H1 (cell line): ENCODE measurements at regions not wholly inside any gene's neighbourhood (a gene's known extent, or its start where the extent isn't known, plus 50 kb on each side); places are given as distances from the start of the nearest gene placed in this dataset.

Source experiments
- CTCF ChIA-PET: fragments of 300-600 bp; sonication (Branson Sonifier 250); formaldehyde crosslinking; loops from one replicate; lab custom pipeline; 2021; ENCODE audit not compliant: partially characterized antibody; lab: Charles Lee
- POLR2A ChIA-PET: fragments of 300-600 bp; sonication (Branson Sonifier 250); formaldehyde crosslinking; loops from one replicate; lab custom pipeline; 2021; ENCODE audit warnings: inconsistent platforms; ENCODE audit not compliant: partially characterized antibody; lab: Charles Lee
- DNase-seq, 2 experiments: peaks; one replicate each; pipeline versions ENCODE4 v3.0.0 to v3.0.0-alpha.2; 2010 to 2022; ENCODE audit warnings: low spot score in 2 of 2, low read depth in 1 of 2, mixed read lengths in 1 of 2
- FAIRE-seq: peaks from 2 replicates; lab custom pipeline; 2011; peaks lifted over from hg19 to GRCh38; lab: Jason Lieb, UNC
- H2AFZ ChIP-seq: 2 replicates; pipeline ENCODE4 v1.8.1; 2012; ENCODE audit warnings: low read length, inconsistent platforms
- H2AK5ac ChIP-seq: 2 replicates; pipeline ENCODE4 v1.6.1; 2013; ENCODE audit warnings: low read depth, low read length
- H2BK120ac ChIP-seq: replicated peaks from 2 replicates; pipeline ENCODE3; 2013; ENCODE audit warnings: low read depth, low read length, inconsistent platforms
- H2BK12ac ChIP-seq: 2 replicates; pipeline ENCODE4 v1.6.1; 2013; ENCODE audit warnings: low read depth, low read length
- H2BK15ac ChIP-seq: 2 replicates; pipeline ENCODE4 v1.6.1; 2013; ENCODE audit warnings: low read length
- H2BK20ac ChIP-seq: 2 replicates; pipeline ENCODE4 v1.6.1; 2013; ENCODE audit warnings: low read length
- H2BK5ac ChIP-seq: 2 replicates; pipeline ENCODE4 v1.6.1; 2013; ENCODE audit warnings: low read depth, low read length
- H3K14ac ChIP-seq: 2 replicates; pipeline ENCODE4 v1.6.1; 2013; ENCODE audit warnings: inconsistent platforms; ENCODE audit not compliant: insufficient read length
- H3K18ac ChIP-seq: 2 replicates; pipeline ENCODE4 v1.6.1; 2013; ENCODE audit warnings: low read length; ENCODE audit errors: extremely low read depth
- H3K23ac ChIP-seq: 2 replicates; pipeline ENCODE4 v1.6.1; 2013; ENCODE audit warnings: inconsistent platforms; ENCODE audit not compliant: insufficient read length
- H3K23me2 ChIP-seq: 2 replicates; pipeline ENCODE4 v1.6.1; 2013; ENCODE audit warnings: low read depth, low read length
- H3K27ac ChIP-seq: 2 replicates; pipeline ENCODE4 v1.6.1; 2011; ENCODE audit warnings: low read depth, low read length, inconsistent platforms
- H3K27me3 ChIP-seq, 4 experiments: replicated peaks in 1 of 4; 1 replicate in 1 of 4; 2 replicates in 3 of 4; pipeline versions ENCODE4 v1.6.1 to v1.8.1; 2011 to 2013; ENCODE audit warnings: low read length in 3 of 4, mild to moderate bottlenecking in 3 of 4, inconsistent platforms in 2 of 4, mixed read lengths in 2 of 4, moderate library complexity in 1 of 4; ENCODE audit not compliant: control insufficient read depth in 3 of 4, insufficient read depth in 3 of 4; ENCODE audit errors: extremely low read depth in 1 of 4
- H3K36me3 ChIP-seq, 4 experiments: 2 replicates each; pipeline versions ENCODE4 v1.6.1 to v1.8.1; 2011 to 2013; ENCODE audit warnings: mild to moderate bottlenecking in 4 of 4, low read length in 3 of 4, moderate library complexity in 2 of 4, control low read depth in 1 of 4, inconsistent platforms in 1 of 4; ENCODE audit not compliant: insufficient read depth in 4 of 4, control insufficient read depth in 2 of 4
- H3K4ac ChIP-seq: replicated peaks from 2 replicates; pipeline ENCODE3; 2013; ENCODE audit warnings: low read length, low read depth, mixed read lengths, inconsistent platforms; ENCODE audit not compliant: insufficient read length
- H3K4me1 ChIP-seq, 4 experiments: replicated peaks in 1 of 4; 1 replicate in 1 of 4; 2 replicates in 3 of 4; pipeline versions ENCODE4 v1.6.1 to v1.8.1; 2011 to 2013; ENCODE audit warnings: low read length in 3 of 4, inconsistent platforms in 2 of 4, mixed read lengths in 1 of 4; ENCODE audit not compliant: insufficient read depth in 4 of 4, control insufficient read depth in 3 of 4
- H3K4me2 ChIP-seq, 2 experiments: 2 replicates each; pipeline versions ENCODE4 v1.6.1 to v1.8.1; 2011 to 2013; ENCODE audit warnings: low read depth in 2 of 2, low read length in 2 of 2, control low read depth in 1 of 2, inconsistent platforms in 1 of 2, mild to moderate bottlenecking in 1 of 2; ENCODE audit not compliant: insufficient read depth in 1 of 2
- H3K4me3 ChIP-seq, 4 experiments: fragments of 200-600, 300-600 bp in 1 of 4; sonication (generic), shearing (Covaris generic), sonication (Bioruptor Twin) in 1 of 4; 2 replicates each; pipeline versions ENCODE4 v1.5.1 to v1.8.1; 2011 to 2016; ENCODE audit warnings: low read length in 4 of 4, low read depth in 3 of 4, control low read depth in 2 of 4, inconsistent platforms in 2 of 4, mild to moderate bottlenecking in 2 of 4, mixed read lengths in 1 of 4, moderate library complexity in 1 of 4; ENCODE audit not compliant: insufficient read depth in 2 of 4; ENCODE audit errors: extremely low read depth in 1 of 4
- H3K56ac ChIP-seq: replicated peaks from 2 replicates; pipeline ENCODE3; 2013; ENCODE audit warnings: low read depth, mild to moderate bottlenecking, mixed read lengths, low read length, inconsistent platforms; ENCODE audit not compliant: insufficient read length
- H3K79me1 ChIP-seq: 2 replicates; pipeline ENCODE4 v1.6.1; 2013; ENCODE audit warnings: low read depth, low read length, control low read depth
- H3K79me2 ChIP-seq, 2 experiments: 2 replicates each; pipeline versions ENCODE4 v1.6.1 to v1.8.1; 2012 to 2013; ENCODE audit warnings: low read length in 2 of 2, mild to moderate bottlenecking in 2 of 2, inconsistent platforms in 1 of 2; ENCODE audit not compliant: insufficient read depth in 2 of 2, control insufficient read depth in 1 of 2
- H3K9ac ChIP-seq, 4 experiments: replicated peaks in 1 of 4; 1 replicate in 1 of 4; 2 replicates in 3 of 4; pipeline versions ENCODE4 v1.6.1 to v1.8.1; 2011 to 2013; ENCODE audit warnings: low read depth in 3 of 4, low read length in 3 of 4, control low read depth in 2 of 4, mild to moderate bottlenecking in 2 of 4, moderate library complexity in 2 of 4, inconsistent platforms in 1 of 4; ENCODE audit errors: extremely low read depth in 1 of 4
- H3K9me3 ChIP-seq, 2 experiments: 2 replicates each; pipeline versions ENCODE4 v1.6.1 to v1.8.1; 2012 to 2013; ENCODE audit warnings: mild to moderate bottlenecking in 2 of 2, moderate library complexity in 2 of 2, control low read depth in 1 of 2, inconsistent platforms in 1 of 2, low read depth in 1 of 2, low read length in 1 of 2, mixed read lengths in 1 of 2; ENCODE audit not compliant: insufficient read depth in 2 of 2
- H4K20me1 ChIP-seq, 2 experiments: replicated peaks in 1 of 2; 2 replicates each; pipeline versions ENCODE3 to v1.8.1; 2011 to 2013; ENCODE audit warnings: inconsistent platforms in 2 of 2, low read length in 2 of 2, mild to moderate bottlenecking in 1 of 2; ENCODE audit not compliant: insufficient read depth in 2 of 2, control insufficient read depth in 1 of 2
- H4K5ac ChIP-seq: 2 replicates; pipeline ENCODE4 v1.6.1; 2013; ENCODE audit warnings: low read length, low read depth, mixed read lengths, inconsistent platforms; ENCODE audit not compliant: insufficient read length
- H4K8ac ChIP-seq: 2 replicates; pipeline ENCODE4 v1.8.0; 2013; ENCODE audit warnings: mild to moderate bottlenecking, moderate library complexity, low read length, inconsistent platforms; ENCODE audit not compliant: insufficient read depth; ENCODE audit errors: extremely low read depth
- H4K91ac ChIP-seq: replicated peaks from 2 replicates; pipeline ENCODE3; 2013; ENCODE audit warnings: low read length, mixed read lengths, inconsistent platforms; ENCODE audit not compliant: insufficient read length
- CBX8 ChIP-seq: fragments of 300-800, 300-1000 bp; sonication (generic); IDR thresholded peaks from 2 replicates; pipeline ENCODE4 v1.7.1; 2016; ENCODE audit warnings: low read depth, low read length, borderline replicate concordance
- EGR1 ChIP-seq: IDR thresholded peaks from 2 replicates; pipeline ENCODE4 v1.6.1; 2011; ENCODE audit warnings: low read depth, low read length, borderline replicate concordance
- EZH2 ChIP-seq: fragments of 200-600 bp; sonication (generic); IDR thresholded peaks from 2 replicates; pipeline ENCODE4 v1.7.1; 2012; ENCODE audit warnings: low read depth, mild to moderate bottlenecking, moderate library complexity, low read length, inconsistent platforms; ENCODE audit not compliant: severe bottlenecking
- JUND ChIP-seq: IDR thresholded peaks from 2 replicates; pipeline ENCODE4 v1.6.1; 2011; ENCODE audit warnings: mild to moderate bottlenecking, improper control_type of control experiment, low read length
- KDM4A ChIP-seq: IDR thresholded peaks from one replicate; pipeline ENCODE4 v1.7.1; 2012; ENCODE audit warnings: low read depth, mild to moderate bottlenecking, moderate library complexity, low read length, inconsistent platforms; ENCODE audit not compliant: severe bottlenecking
- KDM5A ChIP-seq: fragments of 200-600 bp; IDR thresholded peaks from 2 replicates; pipeline ENCODE4 v1.7.1; 2012; ENCODE audit warnings: mild to moderate bottlenecking, low read length, inconsistent platforms, mixed read lengths
- POLR2A ChIP-seq, 2 experiments: IDR thresholded peaks; 1 replicate in 1 of 2; 2 replicates in 1 of 2; pipeline ENCODE4 v1.6.1; 2011; ENCODE audit warnings: low read depth in 2 of 2, low read length in 2 of 2, mild to moderate bottlenecking in 2 of 2; ENCODE audit errors: control extremely low read depth in 1 of 2
- RBBP5 ChIP-seq: IDR thresholded peaks from 2 replicates; pipeline ENCODE4 v1.7.1; 2012; ENCODE audit warnings: low read depth, mild to moderate bottlenecking, inconsistent platforms, low read length, moderate library complexity, borderline replicate concordance
- SAP30 ChIP-seq: fragments of 300-600 bp; sonication (generic); IDR thresholded peaks from 2 replicates; pipeline ENCODE4 v1.7.1; 2012; ENCODE audit warnings: low read length, moderate library complexity, mild to moderate bottlenecking, inconsistent platforms; ENCODE audit not compliant: insufficient read depth, insufficient replicate concordance
- SIX5 ChIP-seq: IDR thresholded peaks from 2 replicates; pipeline ENCODE4 v1.6.1; 2011; ENCODE audit warnings: mild to moderate bottlenecking, low read depth, low read length
- SP4 ChIP-seq: IDR thresholded peaks from 2 replicates; pipeline ENCODE4 v1.6.1; 2012; ENCODE audit warnings: low read length, inconsistent platforms
- TCF12 ChIP-seq: IDR thresholded peaks from 2 replicates; pipeline ENCODE4 v1.6.1; 2011; ENCODE audit warnings: low read depth, mild to moderate bottlenecking, low read length
- WGBS, 2 experiments: shearing (Covaris generic) in 1 of 2; methylation state at CpG; one replicate each; pipeline versions ENCODE4 v1.1.6 to v1.1.7; 2013 to 2015; ENCODE audit warnings: low lambda C conversion rate in 2 of 2, mixed read lengths in 2 of 2, inconsistent platforms in 1 of 2, low coverage in 1 of 2, missing lambda C conversion rate in 1 of 2; ENCODE audit not compliant: insufficient replicate concordance in 2 of 2, insufficient coverage in 1 of 2, insufficient read length in 1 of 2; ENCODE audit errors: extremely low coverage in 1 of 2, missing lambda C conversion rate in 1 of 2; 5-methylcytosine and 5-hydroxymethylcytosine counted together
- TF ChIP-seq, protein P1 (sequence below): IDR thresholded peaks from 2 replicates; pipeline ENCODE4 v1.6.1; 2012; ENCODE audit warnings: inconsistent platforms

DNA sequence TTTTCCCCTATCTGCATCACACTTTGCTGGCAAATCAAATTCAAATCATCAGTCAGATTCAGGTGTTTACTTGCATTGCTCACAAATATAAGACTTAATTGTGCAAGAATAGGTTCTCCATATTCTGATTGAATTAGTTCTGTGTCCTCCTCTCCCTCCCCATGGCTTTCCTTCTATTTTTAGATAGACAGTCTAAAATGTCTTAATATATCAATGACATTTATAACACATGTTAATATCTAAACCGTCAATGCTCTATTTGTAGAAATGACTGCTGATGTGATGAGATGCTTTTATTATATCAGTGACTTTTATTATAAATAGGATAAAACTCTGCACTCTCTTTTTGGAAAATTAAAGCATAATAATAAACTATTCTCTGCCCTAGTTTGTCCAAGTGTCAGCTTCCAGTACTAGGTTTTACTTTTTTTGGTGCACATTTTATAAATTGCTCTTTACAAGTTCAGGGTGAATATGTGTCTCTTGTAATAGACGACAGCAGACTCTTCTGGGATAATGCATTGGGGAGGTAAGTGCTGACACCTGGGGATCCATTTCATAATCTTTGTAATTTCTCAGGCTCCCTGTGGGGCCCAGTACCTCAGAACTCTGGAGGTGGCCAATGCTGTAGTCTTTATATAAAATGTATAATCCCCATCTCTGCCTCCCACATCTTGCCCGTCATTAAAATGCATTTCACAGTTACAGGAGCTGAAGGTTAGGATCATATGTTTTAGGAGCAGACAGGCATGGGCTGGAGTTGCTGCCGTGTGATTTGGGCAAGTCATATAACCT lies 321.5 kb downstream of the BRINP1 start:
- no peak overlapping the region for H2BK12ac ChIP-seq
- no peak overlapping the region for H2AFZ ChIP-seq
- DNase-seq (no peak), FAIRE-seq (no peak)
- H2BK20ac ChIP-seq = no peak overlapping the region
- ChIA-PET CTCF (interaction anchor here (1.6 kb wide), 1 partner anchor 12 kb away, joined by 4 read pairs; no protein-coding TSS in a partner anchor), POLR2A (no interaction called here)
- no peaks in the 10 kb centered on the region for H3K23me2 ChIP-seq
- H3K23ac ChIP-seq = no peak overlapping the region
- no peaks in the 10 kb centered on the region for H4K20me1 ChIP-seq
- H4K91ac ChIP-seq = no peak overlapping the region
- H3K18ac ChIP-seq = no peak overlapping the region
- no peak overlapping the region for H3K27ac ChIP-seq
- no peak for TF ChIP-seq SP4
- TF ChIP-seq KDM5A = no peak
- TF ChIP-seq SIX5 = no peak
- no peak for TF ChIP-seq CBX8
- TF ChIP-seq KDM4A = no peak
- no peak for TF ChIP-seq EZH2
- no peak for TF ChIP-seq POLR2A (IDR thresholded peaks at IDR 0.05; ENCODE audit: control extremely low read depth in 1 of 2, low read depth in 2 of 2, low read length in 2 of 2)
- no peak for TF ChIP-seq EGR1
- no peak for TF ChIP-seq RBBP5
- TF ChIP-seq TCF12 = no peak
- no peak for TF ChIP-seq JUND
- no peak for TF ChIP-seq SAP30
- TF ChIP-seq, protein P1, sequence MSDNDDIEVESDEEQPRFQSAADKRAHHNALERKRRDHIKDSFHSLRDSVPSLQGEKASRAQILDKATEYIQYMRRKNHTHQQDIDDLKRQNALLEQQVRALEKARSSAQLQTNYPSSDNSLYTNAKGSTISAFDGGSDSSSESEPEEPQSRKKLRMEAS = no peak
- H3K4ac ChIP-seq = no peak overlapping the region
- H3K36me3 ChIP-seq = no peaks in the 10 kb centered on the region
- H3K14ac ChIP-seq = no peak overlapping the region
- no peak overlapping the region for H3K9ac ChIP-seq
- H3K9me3 ChIP-seq = no peaks in the 10 kb centered on the region
- H3K4me3 ChIP-seq = no peak overlapping the region
- no peaks in the 10 kb centered on the region for H3K79me1 ChIP-seq
- H3K27me3 ChIP-seq = no peaks in the 10 kb centered on the region
- H3K79me2 ChIP-seq = no peaks in the 10 kb centered on the region
- no peak overlapping the region for H4K5ac ChIP-seq
- H4K8ac ChIP-seq = no peak overlapping the region
- H2BK15ac ChIP-seq = no peak overlapping the region
- H2BK5ac ChIP-seq = no peak overlapping the region
- no peak overlapping the region for H3K4me2 ChIP-seq
- peaks cover 0 to 7% (median 1%) of the 10 kb centered on the region in 4 experiments; a peak in 2 of 7 replicates for H3K4me1 ChIP-seq
- no peak overlapping the region for H2AK5ac ChIP-seq
- 68% methylated on average over 4 of the region's 4 CpGs; no CpG with 5 or more reads in 1 of the 2 experiments for WGBS, 2 experiments
- H3K56ac ChIP-seq = no peak overlapping the region
- no peak overlapping the region for H2BK120ac ChIP-seq
